Cardiac fibroblast (primary cell): ENCODE measurements at regions not wholly inside any gene's neighbourhood (a gene's known extent, or its start where the extent isn't known, plus 50 kb on each side); places are given as distances from the start of the nearest gene placed in this dataset.
A peak's percentile ranks its signal among the peaks of the same experiment; 100 is the strongest.

Experiments
- DNase-seq, 2 donors: peaks; one replicate each; pipeline versions ENCODE4 v3.0.0 to v3.0.0-alpha.2; 2010; ENCODE audit warnings: low read depth in 2 of 2
- H3K4me3 ChIP-seq, 2 donors: replicated peaks in 1 of 2; 1 replicate in 1 of 2; 2 replicates in 1 of 2; pipeline ENCODE4 v1.5.1; 2011; ENCODE audit warnings: low read depth in 2 of 2, low read length in 2 of 2, mild to moderate bottlenecking in 2 of 2, moderate library complexity in 1 of 2
- TF ChIP-seq, protein P1 (sequence below): IDR thresholded peaks from one replicate; pipeline ENCODE4 v1.5.1; 2011; ENCODE audit warnings: low read depth, mild to moderate bottlenecking, low read length, inconsistent platforms

DNA sequence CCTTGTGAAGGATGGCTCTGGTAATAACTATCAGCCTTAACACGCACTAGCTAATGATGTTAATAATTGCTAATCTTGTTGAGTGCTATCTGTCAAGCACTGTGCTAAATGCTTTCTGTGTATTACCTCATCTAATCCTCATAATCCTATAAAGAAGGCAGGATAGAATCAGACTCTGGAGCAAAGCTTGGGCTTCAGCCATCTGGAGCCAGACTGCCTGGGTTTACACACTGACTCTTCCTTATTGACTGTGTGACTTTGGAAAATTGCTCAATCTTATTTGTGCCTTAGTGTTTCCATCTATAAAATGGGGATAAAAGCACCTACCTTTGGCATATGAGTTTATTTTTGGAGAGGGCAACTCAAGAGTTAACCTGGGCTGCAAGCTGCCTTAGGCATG is 216.1 kb downstream of the NUF2 start:
- no peak overlapping the region for H3K4me3 ChIP-seq
- TF ChIP-seq, protein P1, sequence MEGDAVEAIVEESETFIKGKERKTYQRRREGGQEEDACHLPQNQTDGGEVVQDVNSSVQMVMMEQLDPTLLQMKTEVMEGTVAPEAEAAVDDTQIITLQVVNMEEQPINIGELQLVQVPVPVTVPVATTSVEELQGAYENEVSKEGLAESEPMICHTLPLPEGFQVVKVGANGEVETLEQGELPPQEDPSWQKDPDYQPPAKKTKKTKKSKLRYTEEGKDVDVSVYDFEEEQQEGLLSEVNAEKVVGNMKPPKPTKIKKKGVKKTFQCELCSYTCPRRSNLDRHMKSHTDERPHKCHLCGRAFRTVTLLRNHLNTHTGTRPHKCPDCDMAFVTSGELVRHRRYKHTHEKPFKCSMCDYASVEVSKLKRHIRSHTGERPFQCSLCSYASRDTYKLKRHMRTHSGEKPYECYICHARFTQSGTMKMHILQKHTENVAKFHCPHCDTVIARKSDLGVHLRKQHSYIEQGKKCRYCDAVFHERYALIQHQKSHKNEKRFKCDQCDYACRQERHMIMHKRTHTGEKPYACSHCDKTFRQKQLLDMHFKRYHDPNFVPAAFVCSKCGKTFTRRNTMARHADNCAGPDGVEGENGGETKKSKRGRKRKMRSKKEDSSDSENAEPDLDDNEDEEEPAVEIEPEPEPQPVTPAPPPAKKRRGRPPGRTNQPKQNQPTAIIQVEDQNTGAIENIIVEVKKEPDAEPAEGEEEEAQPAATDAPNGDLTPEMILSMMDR: no peak
- DNase-seq: no peak

DNA sequence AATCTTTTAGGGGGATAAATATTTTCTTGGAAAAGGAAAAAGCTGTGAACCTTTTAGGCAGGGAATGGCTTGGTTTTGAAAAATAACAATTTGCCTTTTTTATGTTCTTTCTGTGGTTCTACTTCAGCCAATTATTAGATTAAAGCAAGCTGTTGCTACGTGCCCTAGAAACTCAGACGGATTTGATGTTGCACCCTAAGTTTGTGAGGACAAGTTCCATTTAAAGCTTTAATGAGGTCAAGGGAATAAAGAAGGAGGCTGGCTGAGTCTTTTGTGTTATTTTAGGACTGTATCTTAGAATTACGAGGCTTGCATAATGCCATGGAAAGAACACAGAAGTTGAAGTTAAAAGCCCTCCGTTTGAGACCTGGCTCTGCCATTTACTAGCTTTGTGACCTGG is 216.9 kb downstream of the NUF2 start:
- TF ChIP-seq, protein P1: no peak
- no peak overlapping the region for H3K4me3 ChIP-seq
- DNase-seq: no peak

DNA sequence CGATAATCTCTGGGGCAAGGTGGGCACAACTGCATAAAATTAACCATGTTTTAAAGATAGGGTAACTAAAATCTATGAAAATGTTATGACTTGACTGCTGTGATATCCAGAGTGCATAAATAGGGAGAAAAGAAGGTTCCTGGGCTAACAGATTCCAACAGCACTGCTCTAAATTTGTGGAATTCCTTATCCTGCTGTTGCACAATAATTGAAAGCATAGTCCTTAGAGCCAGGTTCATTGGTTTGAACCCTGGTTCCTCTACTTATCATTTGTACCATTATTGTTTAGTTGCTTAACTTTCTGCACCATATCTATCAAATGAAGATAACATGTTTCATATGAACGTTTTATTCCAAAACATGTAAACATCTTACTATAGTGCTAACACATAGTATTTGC is 219.0 kb downstream of the NUF2 start:
- no peak overlapping the region for H3K4me3 ChIP-seq
- TF ChIP-seq, protein P1: no peak
- no peak for DNase-seq

DNA sequence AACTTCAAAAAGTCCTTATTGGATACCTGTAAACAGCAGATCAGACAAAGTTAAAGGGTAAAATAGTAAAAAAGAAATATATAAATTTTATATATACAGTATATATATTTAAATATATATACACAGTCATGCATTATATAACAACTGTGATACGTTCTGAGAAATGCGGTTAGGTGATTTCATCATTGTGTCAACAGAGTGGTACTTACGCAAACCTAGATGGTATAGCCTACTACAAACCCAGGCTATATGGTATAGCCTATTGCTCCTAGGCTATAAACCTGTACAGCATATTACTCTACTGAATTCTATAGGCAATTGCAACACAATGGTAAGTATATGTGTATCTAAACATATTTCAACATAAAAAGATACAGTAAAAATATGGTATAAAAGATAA is 222.7 kb downstream of the NUF2 start:
- no peak overlapping the region for H3K4me3 ChIP-seq
- no peak for DNase-seq
- TF ChIP-seq, protein P1: no peak

DNA sequence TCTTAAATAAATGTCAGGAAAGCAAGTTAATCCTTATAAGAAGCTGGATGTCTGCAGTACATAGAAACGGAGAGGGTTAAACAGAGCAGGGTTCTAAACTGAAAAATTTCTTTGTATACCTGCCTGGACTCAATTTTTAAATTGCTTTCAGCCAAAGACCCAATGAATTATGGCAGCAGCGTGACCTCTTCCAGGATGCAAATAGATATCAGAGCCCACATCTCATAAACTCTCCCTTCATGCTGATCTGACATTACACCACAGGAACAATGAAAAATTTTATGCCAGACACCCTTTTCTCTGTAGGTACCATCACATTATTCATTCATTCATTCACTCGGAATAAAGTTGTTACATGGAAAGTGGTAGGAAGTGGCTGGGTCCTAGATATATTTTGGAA is 236.4 kb downstream of the NUF2 start:
- TF ChIP-seq, protein P1: no peak
- H3K4me3 ChIP-seq: no peak overlapping the region
- DNase-seq: no peak

DNA sequence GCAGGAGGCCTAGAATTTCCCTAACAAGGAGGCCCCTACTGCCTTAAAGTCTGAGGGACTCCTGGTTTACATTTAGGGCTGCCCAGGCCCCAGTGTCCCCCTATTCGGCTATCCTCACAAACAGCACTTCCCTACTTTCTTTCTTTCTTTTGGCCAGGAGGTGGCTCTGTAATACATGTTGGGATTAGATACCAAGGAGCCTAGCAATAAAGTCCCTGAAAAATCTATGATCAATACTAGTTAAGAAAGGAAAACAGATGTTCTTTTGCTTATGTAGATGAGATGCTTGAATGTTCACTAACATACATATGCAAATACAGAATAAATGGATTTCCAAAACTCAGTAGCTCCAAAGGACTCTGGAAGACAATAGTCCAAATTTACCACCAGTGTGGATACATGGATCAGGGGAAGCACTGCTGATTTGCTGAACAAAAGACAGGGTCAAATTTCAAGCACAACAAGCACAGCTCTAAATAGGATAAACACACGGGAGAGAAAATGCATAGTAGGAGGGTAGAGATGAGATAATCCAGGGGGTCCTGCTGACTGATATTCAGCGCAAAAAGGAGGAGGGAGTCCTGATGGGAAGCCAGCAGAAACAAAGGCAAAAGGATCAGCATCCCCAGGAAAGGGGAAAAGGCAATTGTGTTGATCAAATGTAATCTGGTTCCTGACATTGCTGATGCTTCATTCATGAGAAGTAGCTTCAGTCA is 240.0 kb downstream of the NUF2 start:
- DNase-seq: peak; percentile 26 to 37
- H3K4me3 ChIP-seq: no peak overlapping the region
- TF ChIP-seq, protein P1: peak; percentile 28

DNA sequence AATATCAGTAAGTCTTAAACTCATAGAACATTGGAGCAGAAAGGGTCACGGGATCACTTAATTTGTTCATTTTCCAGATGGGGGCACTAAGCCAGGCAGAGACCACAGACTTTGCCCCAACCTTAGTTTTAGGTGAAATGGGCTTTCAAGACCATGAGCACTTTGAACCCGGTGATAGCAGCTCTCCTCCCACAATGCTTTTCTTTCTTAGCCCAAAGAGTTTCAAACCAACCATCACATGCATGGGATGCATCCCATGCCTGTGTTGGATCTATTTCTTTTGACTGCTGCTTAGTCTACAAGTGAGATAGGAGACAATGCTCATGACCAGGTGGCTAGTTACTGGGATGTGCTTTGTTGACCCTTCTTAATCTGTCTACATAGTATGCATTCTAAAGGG is 240.6 kb downstream of the NUF2 start:
- H3K4me3 ChIP-seq: no peak overlapping the region
- no peak for DNase-seq

More for the DNA sequence above, 240.6 kb downstream of the NUF2 start:
- TF ChIP-seq, protein P1: no peak
